Activated CD8-positive, alpha-beta memory T cell treated with anti-CD3 and anti-CD28 coated beads for 36 hours (primary cell): ENCODE measurements at regions not wholly inside any gene's neighbourhood (a gene's known extent, or its start where the extent isn't known, plus 50 kb on each side); places are given as distances from the start of the nearest gene placed in this dataset.
"Not testable (repeated sequence)": the region's sequence is repeated elsewhere in the genome, so short reads cannot be mapped to it uniquely, and the experiment has no call there.

Source experiments
- CTCF ChIA-PET: fragments of 350-600 bp; sonication (Branson Sonifier 250); formaldehyde crosslinking; loops from one replicate; lab custom pipeline; 2021; ENCODE audit warnings: antibody characterized with exemption; lab: Charles Lee
- POLR2A ChIA-PET: fragments of 350-600 bp; sonication (Branson Sonifier 250); formaldehyde crosslinking; loops from one replicate; lab custom pipeline; 2021; ENCODE audit warnings: antibody characterized with exemption; lab: Charles Lee

DNA sequence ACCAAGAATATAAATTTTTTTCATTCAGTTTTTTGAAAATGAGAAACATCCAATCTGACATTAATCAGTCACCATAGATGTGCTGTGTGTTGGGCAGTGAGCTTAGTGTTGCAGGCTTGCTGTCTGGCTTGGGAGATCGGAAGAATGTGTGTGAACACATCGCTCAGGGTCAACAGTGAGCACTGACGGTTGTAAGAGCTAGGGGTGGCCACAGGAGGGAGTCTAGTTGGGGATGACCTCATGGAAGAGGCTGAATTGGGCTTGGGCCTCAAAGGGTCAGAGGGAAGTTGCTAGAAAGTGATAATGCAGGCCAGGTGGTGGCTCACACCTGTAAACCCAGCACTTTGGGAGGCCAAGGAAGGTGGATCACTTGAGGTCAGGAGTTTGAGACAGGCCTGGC lies 375.4 kb downstream of the DDX10 start:
- POLR2A ChIA-PET: no interaction called here
- CTCF ChIA-PET: no interaction called here

GRCh38 chr11:109041876-109042275 lies 377.0 kb downstream of the DDX10 start:
- ChIA-PET POLR2A (no interaction called here), CTCF (no interaction called here)

GRCh38 chr11:109043315-109043714 lies 378.4 kb downstream of the DDX10 start:
- POLR2A ChIA-PET: no interaction called here

DNA sequence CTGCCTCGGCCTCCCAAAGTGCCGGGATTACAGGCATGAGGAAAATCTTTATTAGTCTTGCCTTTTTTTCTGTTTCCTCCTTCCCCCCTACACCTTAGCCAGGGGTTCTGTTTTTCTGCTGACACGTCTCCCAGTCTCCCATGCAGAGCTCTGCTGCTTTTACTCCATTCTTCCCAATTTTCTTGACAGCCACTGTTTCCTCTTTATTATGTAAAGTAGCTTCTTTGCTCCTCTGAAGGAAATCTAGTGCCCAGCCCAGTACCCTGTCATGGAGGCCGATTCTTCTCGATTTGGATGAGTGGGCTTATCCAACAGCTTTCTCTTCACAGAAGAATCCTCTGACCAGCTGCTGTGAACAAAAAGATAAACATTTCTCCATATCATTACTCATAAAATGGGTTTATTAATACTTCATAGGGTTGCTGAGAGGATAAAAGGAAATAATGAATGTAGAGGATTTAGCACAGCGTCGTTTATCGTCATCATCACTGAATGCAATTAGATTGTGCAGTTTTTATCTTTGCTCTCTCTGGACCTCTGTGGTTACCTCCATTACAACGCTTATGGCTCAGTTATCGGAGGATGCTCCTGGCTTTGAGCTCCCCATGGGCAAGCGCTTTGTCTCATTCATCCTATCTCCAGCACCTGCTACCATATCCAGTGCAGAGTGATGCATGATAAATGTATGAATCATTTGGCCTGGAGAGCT lies 375.6 kb upstream of the C11orf87 start:
- POLR2A ChIA-PET: no interaction called here
- CTCF ChIA-PET: no interaction called here

More at GRCh38 chr11:109043315-109043714, 378.4 kb downstream of the DDX10 start:
- CTCF ChIA-PET: no interaction called here

GRCh38 chr11:109048098-109048497 lies 373.9 kb upstream of the C11orf87 start:
- CTCF ChIA-PET: no interaction called here
- POLR2A ChIA-PET: no interaction called here

GRCh38 chr11:109051200-109051599 lies 370.8 kb upstream of the C11orf87 start:
- ChIA-PET POLR2A (no interaction called here), CTCF (no interaction called here)

GRCh38 chr11:109059402-109059801 lies 362.6 kb upstream of the C11orf87 start:
- POLR2A ChIA-PET: no interaction called here
- CTCF ChIA-PET: no interaction called here

DNA sequence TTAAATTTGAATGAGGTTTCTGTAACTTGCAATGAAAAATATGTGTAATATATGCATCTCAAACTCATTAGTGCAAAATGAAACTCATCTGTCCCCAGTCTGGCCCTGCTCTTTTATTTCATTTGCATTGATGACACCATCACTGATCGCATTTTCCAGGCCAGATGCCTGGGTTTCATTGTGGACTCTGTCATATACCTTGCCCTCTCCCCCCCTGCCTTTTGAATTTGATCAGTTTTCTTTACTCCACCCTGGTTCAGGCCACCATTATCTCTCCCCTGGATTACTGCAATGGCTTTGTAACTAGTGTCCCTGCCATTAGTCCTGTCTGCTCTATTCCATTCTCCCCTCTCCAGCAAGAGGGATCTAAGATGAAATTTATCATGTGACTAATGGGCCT lies 360.6 kb upstream of the C11orf87 start:
- CTCF ChIA-PET: no interaction called here
- POLR2A ChIA-PET: no interaction called here

DNA sequence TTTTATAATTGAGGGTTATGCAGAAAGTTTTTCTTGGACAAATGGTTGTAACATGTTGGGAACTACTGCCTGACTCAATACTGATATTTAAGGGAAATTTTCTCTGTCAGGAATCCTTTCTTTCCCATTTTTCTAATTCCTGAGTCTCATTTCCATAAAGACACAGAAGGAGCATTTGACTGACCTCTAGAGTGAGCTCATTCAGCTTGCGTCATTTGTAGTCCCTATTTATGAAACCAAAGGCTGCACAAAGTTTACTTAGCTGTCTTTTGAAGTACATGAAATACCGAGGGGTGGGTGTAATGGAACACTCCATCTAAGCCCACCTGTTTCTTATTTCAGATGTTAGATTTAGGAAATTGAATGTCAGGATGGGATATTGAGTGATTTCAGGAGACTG lies 359.5 kb upstream of the C11orf87 start:
- CTCF ChIA-PET: interaction anchor here (0.5 kb wide), 1 partner anchor 1142 kb away, joined by 4 read pairs; no protein-coding TSS in a partner anchor
- POLR2A ChIA-PET: no interaction called here

- POLR2A ChIA-PET: no interaction called here
- CTCF ChIA-PET: no interaction called here
Measured at GRCh38 chr11:109062871-109063270, 359.1 kb upstream of the C11orf87 start.

GRCh38 chr11:109064618-109065311 lies 357.2 kb upstream of the C11orf87 start:
- POLR2A ChIA-PET, CTCF ChIA-PET: not testable (repeated sequence)

DNA sequence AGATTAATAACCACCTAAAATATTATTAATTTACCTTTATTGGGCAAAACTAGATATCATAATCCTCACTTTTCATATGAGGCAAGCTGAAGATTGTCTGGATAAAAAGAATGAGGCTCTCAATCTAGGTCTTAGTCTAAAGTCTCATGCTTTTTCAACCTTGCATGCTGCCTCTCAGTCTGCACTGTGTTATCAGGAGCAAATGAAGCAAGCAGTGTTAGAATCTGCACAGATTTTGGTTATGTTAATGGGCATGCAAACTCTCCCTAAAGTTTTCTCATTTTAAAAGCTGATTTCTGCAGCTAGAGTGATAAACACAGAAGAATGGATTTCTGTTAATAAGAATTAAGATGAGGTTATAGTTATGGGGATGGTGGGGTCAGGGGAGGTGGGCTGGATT lies 350.7 kb upstream of the C11orf87 start:
- CTCF ChIA-PET: no interaction called here
- POLR2A ChIA-PET: no interaction called here

DNA sequence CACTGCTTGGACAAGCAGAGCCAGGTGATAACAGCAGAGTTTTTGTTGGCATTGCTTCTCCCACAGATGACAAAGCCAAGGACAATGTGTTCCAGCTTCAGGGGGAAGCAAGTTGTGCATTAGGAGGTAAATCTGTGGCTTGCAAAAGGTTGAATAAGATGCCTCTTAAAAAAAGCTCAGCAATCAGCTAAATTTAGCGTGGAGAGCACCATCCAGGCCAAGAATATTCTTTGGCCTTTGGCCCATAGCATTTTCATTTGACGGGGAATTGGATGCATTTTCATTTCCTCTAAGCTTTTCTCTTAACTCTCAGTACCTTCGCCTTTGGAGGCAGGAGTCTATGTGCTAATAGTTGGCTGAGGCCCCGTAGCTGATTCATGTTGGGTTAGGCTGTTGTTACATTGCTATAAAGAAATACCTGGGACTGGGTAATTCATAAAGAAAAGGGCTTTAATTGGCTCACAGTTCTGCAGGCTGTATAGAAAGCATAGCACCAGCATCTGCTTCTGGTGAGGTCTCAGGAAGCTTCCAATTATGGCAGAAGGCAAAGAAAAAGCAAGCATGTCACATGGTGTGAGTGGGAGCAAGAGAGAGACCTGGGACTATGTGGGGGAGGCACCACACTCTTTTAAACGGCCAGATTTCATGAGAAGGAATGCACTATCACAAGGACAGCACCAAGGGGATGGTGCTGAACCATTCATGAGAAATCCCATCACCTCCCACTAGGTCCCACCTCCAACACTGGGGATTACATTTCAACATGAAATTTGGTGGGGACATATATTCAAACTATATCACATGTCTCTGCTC lies 350.1 kb upstream of the C11orf87 start:
- POLR2A ChIA-PET: no interaction called here
- CTCF ChIA-PET: no interaction called here

DNA sequence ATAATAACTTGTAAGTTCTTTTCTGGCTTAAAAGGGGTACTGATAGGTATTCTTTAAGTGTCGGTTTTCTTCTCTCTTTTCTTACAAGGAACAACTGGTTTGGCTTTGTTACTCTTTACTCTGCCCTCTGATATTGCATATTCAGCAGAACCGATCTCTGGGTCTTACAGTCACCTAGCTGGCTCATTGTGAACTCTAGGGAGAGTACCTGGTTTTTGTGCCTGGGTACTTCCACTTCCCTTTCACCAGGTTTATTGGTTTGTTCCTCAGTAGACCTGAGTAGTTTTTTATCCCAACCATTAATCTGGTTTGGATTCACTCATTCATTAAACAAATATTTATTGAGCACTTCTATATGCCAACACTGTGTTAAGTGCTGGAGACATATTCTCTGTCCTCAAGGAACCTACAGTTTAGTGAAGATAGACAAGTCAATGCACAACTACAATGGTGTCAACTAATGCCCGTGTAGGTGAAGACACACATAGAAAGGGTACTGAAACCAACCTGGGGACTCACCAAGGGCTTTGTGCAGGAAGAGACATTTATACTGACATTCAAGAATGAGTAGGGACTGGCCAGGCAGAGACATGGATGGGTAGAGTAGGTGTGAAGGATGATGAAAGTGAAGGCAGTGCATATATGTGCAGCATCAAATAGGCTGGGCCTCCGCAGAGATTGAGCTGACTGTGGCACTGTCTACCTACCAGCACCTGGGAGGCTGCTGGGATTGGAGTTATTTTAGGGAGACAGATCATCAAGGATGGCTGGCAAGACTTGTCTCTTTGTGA lies 348.8 kb upstream of the C11orf87 start:
- POLR2A ChIA-PET: no interaction called here
- CTCF ChIA-PET: no interaction called here

DNA sequence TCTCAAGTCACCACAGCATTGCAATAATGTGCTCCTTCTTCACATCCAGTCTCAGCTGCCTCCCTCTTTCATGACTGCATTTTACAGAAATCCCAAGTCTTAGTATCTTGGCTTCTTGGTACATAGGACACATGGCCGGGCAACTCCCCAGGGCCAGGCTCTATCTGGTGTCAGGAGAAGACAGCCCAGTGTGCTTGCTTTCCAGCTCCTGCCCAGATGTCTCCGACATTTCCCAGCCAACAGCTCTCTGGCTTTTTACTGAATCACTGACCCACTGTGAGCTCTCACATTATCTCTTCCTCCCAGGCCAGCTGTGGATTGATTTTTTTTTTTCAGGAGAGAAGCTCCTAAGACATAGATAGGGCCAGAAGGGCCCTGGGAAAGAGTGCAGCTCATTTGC lies 346.0 kb upstream of the C11orf87 start:
- POLR2A ChIA-PET: no interaction called here
- CTCF ChIA-PET: no interaction called here

DNA sequence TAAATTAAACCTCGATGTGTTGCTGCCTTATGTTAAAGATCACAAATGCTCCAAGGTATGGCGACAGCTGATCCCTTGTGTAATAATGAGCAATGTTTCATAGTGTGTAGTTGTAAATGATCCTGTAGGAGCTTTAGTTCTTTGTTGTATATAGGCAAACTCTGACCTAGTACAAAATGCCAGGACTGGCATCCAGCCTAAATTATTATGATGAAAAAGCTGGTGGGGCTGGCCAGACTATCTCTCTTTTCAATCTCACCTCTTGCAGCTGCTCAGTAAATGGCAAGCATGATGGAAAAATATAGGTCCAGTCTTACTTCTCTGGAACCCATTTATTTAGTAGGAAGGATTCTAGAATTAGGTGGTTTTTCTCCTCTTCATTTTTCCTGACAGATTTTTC lies 345.1 kb upstream of the C11orf87 start:
- ChIA-PET POLR2A (no interaction called here), CTCF (no interaction called here)

GRCh38 chr11:109077291-109077920 lies 344.6 kb upstream of the C11orf87 start:
- CTCF ChIA-PET: no interaction called here
- POLR2A ChIA-PET: no interaction called here

DNA sequence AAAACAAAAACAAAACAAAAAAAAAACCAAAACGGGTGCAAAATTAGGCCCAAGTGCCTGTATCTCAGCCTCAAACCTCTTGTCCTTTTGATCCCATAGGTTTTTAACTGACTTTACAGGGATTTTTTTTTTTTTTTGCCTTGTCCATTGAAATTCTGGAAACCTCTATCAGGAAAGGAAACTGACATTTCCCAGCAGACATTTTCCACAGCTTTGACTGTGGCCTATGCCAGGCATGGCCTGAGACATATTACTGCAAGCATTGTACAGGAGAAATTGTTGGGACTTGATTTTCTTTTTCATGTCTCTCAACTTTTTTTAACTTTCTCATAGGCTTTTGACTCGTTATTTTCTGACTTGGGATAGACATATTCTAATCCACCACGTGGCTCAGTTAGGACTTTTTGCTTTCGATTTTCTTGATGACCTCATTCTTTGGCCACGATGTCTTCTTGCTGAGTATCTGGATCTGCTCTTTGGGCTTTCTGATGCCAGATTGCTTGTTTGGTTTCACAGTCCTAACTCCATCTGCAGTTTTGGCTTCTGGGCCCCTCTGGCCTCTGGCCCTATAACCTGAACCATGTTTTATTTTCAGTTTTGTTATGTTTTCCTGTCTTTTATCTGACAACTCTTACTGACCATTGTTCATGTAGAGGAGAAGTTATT lies 336.1 kb upstream of the C11orf87 start:
- POLR2A ChIA-PET: no interaction called here
- CTCF ChIA-PET: no interaction called here

DNA sequence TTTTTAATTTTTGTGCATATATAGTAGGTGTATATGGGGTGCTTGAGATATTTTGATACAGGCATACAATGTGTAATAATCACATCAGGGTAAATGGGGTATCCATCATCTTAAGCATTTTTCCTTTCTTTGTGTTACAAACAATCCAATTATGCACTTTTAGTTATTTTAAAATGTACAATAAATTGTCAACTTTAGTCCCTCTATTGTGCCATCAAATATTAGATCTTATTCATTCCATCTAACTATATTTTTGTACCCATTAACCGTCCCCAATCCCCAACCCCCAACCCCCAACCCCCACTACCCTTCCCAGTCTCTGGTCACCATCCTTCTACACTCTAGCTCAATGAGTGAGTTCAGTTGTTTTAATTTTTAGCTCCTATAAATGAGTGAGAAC lies 335.1 kb upstream of the C11orf87 start:
- ChIA-PET CTCF (no interaction called here), POLR2A (no interaction called here)
